ENCODE measurements at regions not wholly inside any gene's neighbourhood (a gene's known extent, or its start where the extent isn't known, plus 50 kb on each side); places are given as distances from the start of the nearest gene placed in this dataset.

- H3K4me3 ChIP-seq (ENCODE audit: low read length) = no peak overlapping the region
- TF ChIP-seq, protein P1, sequence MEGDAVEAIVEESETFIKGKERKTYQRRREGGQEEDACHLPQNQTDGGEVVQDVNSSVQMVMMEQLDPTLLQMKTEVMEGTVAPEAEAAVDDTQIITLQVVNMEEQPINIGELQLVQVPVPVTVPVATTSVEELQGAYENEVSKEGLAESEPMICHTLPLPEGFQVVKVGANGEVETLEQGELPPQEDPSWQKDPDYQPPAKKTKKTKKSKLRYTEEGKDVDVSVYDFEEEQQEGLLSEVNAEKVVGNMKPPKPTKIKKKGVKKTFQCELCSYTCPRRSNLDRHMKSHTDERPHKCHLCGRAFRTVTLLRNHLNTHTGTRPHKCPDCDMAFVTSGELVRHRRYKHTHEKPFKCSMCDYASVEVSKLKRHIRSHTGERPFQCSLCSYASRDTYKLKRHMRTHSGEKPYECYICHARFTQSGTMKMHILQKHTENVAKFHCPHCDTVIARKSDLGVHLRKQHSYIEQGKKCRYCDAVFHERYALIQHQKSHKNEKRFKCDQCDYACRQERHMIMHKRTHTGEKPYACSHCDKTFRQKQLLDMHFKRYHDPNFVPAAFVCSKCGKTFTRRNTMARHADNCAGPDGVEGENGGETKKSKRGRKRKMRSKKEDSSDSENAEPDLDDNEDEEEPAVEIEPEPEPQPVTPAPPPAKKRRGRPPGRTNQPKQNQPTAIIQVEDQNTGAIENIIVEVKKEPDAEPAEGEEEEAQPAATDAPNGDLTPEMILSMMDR (conservative IDR thresholded peaks at IDR 0.05; ENCODE audit: low read depth, low read length) = no peak
- no peak for DNase-seq (ENCODE audit: low read depth)
Observed at GRCh38 chr7:46567858-46568257, 646.8 kb upstream of the IGFBP3 start.

DNA sequence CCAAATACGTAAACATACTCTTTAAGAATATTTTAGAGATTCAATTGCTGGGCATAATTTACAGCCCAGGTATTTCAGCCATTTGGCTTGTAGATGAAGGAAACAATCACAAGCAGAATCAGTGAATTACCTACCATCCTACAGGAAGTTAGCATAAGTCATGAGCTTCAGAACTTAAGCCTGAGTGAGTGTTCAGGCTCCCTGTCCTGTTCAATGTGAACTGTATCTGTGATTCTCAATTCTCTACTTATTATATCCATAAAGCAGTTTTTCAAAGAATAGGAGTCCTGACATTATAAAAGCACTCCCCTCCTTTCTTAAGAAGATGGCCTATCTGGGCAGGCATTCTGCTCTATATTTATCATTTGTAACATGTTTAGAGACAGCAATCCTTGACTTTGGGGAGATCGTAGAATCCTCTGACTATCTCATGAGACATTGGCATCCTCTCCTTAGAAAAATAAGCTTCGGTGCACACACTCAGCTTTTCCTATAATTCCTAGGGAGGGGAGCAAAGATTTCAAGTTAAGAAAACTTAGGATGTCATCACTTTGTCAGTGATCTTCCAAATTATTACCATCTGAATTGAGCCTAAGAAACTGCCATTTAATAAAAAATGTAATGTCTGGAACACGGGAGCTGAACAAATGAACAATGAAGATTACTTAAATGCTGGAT is 645.2 kb upstream of the IGFBP3 start:
- no peak overlapping the region for H3K4me3 ChIP-seq (ENCODE audit: low read length)
- DNase-seq (ENCODE audit: low read depth) = no peak
- TF ChIP-seq, protein P1 (conservative IDR thresholded peaks at IDR 0.05; ENCODE audit: low read depth, low read length) = no peak

DNA sequence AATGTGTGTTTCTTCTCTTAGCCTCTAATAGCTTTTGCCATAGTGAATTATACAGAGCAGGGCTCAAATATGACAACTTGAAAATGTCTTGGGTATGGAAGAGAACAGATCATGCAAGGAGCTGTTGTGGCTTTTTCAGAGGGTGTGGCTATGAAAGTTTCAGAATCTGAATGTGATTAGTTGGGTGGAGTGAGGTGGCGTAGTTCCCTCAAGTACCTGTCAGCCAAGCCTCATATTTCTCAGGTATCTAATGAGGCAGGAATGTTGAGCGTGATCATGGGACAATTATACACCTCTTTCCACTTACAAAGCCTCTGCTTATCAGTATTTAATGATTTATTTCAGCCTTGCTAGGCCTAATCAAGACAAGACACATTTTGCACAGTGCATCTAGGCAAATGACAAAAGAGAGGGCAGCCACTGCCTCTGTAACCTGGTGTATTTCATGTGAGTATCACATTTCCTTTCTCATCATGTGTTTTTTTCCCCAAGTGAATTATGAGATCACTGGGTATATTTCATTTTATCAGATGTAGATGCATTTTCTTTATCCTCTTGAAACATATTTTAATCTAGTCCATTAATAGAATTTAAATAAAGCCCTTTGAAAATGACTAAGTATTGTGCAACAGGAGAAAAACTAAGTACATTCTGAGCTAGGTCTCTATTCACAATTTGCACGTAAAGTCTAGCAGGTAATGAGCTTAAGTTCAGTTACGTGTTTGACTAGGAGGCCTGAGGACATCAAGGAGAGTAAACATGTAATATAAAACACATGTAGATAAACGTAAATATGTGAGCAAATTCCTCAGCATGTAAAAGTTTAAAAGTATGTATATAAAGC is 644.4 kb upstream of the IGFBP3 start:
- TF ChIP-seq, protein P1 (conservative IDR thresholded peaks at IDR 0.05; ENCODE audit: low read depth, low read length) = no peak
- DNase-seq (ENCODE audit: low read depth) = no peak
- H3K4me3 ChIP-seq (ENCODE audit: low read length) = no peak overlapping the region

DNA sequence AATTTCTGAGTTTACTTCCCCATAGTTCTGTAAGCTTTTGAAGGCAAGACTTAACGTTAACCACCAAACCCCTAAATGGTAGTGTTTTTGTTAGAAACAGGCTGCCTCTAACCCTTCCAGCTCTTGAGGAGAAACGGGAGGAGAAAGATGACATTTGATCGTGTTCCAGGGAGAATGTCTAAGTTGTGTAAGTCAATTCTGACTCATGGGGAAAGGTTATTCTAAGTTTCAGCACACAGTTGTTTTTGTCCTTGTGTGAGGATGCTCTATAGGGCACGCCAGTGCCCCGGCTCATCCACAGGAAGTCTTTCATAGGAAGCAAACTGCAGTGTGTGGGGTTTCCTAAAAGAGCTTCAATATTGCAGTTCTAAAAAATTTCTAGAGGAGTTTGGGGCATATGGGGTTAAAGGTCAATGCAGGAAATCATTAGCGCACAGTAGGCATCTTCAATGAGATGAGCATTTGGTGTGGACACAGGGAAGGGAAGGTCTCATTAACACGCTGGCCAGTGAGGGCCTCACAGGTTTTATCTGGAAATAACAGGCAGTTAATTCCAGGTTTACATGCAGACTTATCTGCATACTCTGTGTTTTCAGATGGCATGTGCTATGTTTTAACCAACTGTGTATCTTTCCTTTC is 638.2 kb upstream of the IGFBP3 start:
- TF ChIP-seq, protein P1 (conservative IDR thresholded peaks at IDR 0.05; ENCODE audit: low read depth, low read length) = no peak
- H3K4me3 ChIP-seq (ENCODE audit: low read length) = no peak overlapping the region
- DNase-seq (ENCODE audit: low read depth) = no peak

DNA sequence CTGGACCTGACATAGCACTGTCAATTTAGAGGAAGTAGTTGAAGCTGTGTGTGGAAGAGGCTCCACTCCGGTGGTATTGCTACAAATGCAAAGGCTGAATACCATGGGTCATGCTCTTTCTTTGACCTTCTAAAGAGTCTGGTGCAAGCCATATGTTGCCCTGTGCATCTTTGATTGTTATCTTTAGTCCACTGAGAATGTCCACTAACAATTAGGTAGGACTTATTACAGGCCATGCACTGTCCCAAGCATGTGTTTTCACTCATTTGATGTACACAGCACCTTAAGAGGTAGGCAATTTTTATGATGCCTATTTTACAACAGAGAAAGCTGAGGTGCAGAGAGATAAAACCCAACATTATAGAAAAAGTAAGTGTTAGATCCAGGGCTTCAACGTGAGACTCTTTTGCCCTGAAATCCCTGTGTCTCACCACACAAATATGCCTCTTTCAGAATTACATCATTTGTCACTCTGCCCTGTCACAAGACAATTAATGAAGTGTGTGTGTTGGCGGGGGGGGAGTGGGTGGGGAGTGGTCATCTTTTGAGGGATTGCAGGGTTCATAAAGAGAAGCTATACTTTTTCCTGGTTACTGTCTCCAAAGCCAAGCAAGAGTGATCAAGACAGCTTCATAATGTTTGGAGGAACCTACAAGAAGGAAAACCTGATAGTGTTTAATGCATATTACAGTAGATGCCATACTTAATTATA is 637.6 kb upstream of the IGFBP3 start:
- DNase-seq (ENCODE audit: low read depth) = no peak
- H3K4me3 ChIP-seq (ENCODE audit: low read length) = no peak overlapping the region
- TF ChIP-seq, protein P1 (conservative IDR thresholded peaks at IDR 0.05; ENCODE audit: low read depth, low read length) = no peak

- TF ChIP-seq, protein P1 (conservative IDR thresholded peaks at IDR 0.05; ENCODE audit: low read depth, low read length) = no peak
- H3K4me3 ChIP-seq (ENCODE audit: low read length) = no peak overlapping the region
- DNase-seq (ENCODE audit: low read depth) = no peak
Observed at GRCh38 chr7:46557781-46558180, 636.7 kb upstream of the IGFBP3 start.

Measured in retinal pigment epithelial cell (primary cell).